ENCODE measurements at regions not wholly inside any gene's neighbourhood (a gene's known extent, or its start where the extent isn't known, plus 50 kb on each side); places are given as distances from the start of the nearest gene placed in this dataset.

DNA sequence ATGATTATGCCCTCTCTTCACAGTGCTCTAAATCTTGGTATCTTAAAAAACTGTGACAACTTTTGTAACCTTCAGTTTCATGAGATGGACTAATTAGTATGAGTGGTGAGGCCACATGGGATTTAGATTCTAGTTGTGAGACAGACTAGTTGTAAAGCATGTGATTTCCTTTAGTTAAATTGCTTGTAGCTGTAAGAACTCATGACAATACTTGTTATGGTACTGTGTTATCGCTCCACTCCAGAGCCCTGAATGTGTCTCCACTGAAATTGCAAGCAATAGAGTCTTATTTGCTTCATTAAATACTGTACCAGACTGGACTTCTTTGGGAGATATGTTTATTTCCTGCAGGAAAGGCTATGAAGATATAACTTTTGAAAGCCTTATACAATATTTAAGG, 1198.3 kb upstream of the CDH6 start:
- no peak overlapping the region for H3K4me3 ChIP-seq (ENCODE audit: low read depth, low read length)
- no peak for DNase-seq (ENCODE audit: low read depth)
- TF ChIP-seq, protein P1, sequence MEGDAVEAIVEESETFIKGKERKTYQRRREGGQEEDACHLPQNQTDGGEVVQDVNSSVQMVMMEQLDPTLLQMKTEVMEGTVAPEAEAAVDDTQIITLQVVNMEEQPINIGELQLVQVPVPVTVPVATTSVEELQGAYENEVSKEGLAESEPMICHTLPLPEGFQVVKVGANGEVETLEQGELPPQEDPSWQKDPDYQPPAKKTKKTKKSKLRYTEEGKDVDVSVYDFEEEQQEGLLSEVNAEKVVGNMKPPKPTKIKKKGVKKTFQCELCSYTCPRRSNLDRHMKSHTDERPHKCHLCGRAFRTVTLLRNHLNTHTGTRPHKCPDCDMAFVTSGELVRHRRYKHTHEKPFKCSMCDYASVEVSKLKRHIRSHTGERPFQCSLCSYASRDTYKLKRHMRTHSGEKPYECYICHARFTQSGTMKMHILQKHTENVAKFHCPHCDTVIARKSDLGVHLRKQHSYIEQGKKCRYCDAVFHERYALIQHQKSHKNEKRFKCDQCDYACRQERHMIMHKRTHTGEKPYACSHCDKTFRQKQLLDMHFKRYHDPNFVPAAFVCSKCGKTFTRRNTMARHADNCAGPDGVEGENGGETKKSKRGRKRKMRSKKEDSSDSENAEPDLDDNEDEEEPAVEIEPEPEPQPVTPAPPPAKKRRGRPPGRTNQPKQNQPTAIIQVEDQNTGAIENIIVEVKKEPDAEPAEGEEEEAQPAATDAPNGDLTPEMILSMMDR (IDR thresholded peaks at IDR 0.05; ENCODE audit: insufficient read depth, low read length), result no peak

DNA sequence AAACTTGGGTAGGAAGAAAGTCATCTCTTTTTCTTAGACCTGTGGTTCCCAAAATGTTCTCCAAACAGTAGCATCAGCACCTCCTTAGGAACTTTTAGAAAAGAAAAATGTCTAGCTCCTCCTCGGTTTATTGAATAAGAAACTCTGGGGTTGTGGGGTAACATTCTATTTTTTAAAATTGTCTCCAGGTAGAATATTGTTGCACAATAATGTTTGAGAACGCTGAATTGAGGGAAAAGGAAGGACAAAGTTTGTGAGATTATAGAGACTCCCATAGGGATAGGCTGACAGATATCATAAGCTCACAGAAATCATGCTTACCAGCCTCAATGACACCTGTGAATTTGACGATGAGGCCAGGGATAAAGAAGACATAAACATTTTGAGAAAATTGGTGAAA, 1199.0 kb upstream of the CDH6 start:
- no peak overlapping the region for H3K4me3 ChIP-seq (ENCODE audit: low read depth, low read length)
- TF ChIP-seq, protein P1 (IDR thresholded peaks at IDR 0.05; ENCODE audit: insufficient read depth, low read length), result no peak
- no peak for DNase-seq (ENCODE audit: low read depth)

DNA sequence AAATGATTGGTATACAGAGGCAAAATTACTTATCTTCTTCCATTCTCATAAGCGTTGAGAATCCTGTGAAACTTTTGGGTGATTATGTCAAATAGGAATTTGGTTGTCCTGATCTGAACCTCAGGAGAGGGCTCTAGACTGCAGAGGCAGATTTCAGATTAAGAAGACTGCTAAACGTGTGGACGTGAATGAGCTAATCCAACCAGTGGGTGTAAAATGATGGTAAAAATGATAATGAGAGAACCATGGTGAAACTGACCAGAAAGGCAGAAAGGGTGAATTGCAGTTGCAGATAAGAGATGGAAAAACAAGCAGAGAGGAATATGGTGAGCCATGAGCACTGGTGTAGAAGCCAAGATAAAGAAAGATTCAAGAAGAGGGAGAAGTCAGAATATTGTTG, 1200.2 kb upstream of the CDH6 start:
- DNase-seq (ENCODE audit: low read depth), result no peak
- TF ChIP-seq, protein P1 (IDR thresholded peaks at IDR 0.05; ENCODE audit: insufficient read depth, low read length), result no peak
- no peak overlapping the region for H3K4me3 ChIP-seq (ENCODE audit: low read depth, low read length)

GRCh38 chr5:29992248-29992647, 1201.2 kb upstream of the CDH6 start:
- TF ChIP-seq, protein P1 (IDR thresholded peaks at IDR 0.05; ENCODE audit: insufficient read depth, low read length), result no peak
- DNase-seq (ENCODE audit: low read depth), result no peak
- no peak overlapping the region for H3K4me3 ChIP-seq (ENCODE audit: low read depth, low read length)

- H3K4me3 ChIP-seq (ENCODE audit: low read depth, low read length), result no peak overlapping the region
- TF ChIP-seq, protein P1 (IDR thresholded peaks at IDR 0.05; ENCODE audit: insufficient read depth, low read length), result no peak
- DNase-seq (ENCODE audit: low read depth), result no peak
Observed at GRCh38 chr5:29990681-29991080, 1202.8 kb upstream of the CDH6 start.

- no peak overlapping the region for H3K4me3 ChIP-seq (ENCODE audit: low read depth, low read length)
- TF ChIP-seq, protein P1 (IDR thresholded peaks at IDR 0.05; ENCODE audit: insufficient read depth, low read length), result no peak
- DNase-seq (ENCODE audit: low read depth), result no peak
Observed at GRCh38 chr5:29984156-29984540, 1209.3 kb upstream of the CDH6 start.

- TF ChIP-seq, protein P1 (IDR thresholded peaks at IDR 0.05; ENCODE audit: insufficient read depth, low read length), result no peak
- no peak overlapping the region for H3K4me3 ChIP-seq (ENCODE audit: low read depth, low read length)
- no peak for DNase-seq (ENCODE audit: low read depth)
Observed at GRCh38 chr5:29983528-29984155, 1209.8 kb upstream of the CDH6 start.
